ENCODE measurements at regions not wholly inside any gene's neighbourhood (a gene's known extent, or its start where the extent isn't known, plus 50 kb on each side); places are given as distances from the start of the nearest gene placed in this dataset.

- no peak for TF ChIP-seq EZH2 (IDR thresholded peaks at IDR 0.05)
- TF ChIP-seq POLR2AphosphoS5 (IDR thresholded peaks at IDR 0.05; ENCODE audit: borderline replicate concordance, low read depth, low read length) = no peak
- TF ChIP-seq FOXP2 (optimal IDR thresholded peaks at IDR 0.05; ENCODE audit: control extremely low read depth, extremely low read length, insufficient read depth) = no peak
Observed at GRCh38 chr1:219808790-219809189, 119.6 kb downstream of the SLC30A10 start.
